HG02885 (cell line): ENCODE measurements at regions not wholly inside any gene's neighbourhood (a gene's known extent, or its start where the extent isn't known, plus 50 kb on each side); places are given as distances from the start of the nearest gene placed in this dataset.

ENCODE experiments used
- ATAC-seq: cut with Tn5 transposase; IDR thresholded peaks from one replicate; pipeline ENCODE4 v1.9.1; 2021; ENCODE audit warnings: mild to moderate bottlenecking; ENCODE audit not compliant: unreplicated experiment, poor library complexity

- no peak for ATAC-seq
These were observed 53.2 kb upstream of the SPTLC3 start for GRCh38 chr20:12955611-12956010.

GRCh38 chr20:12956303-12956702 lies 52.5 kb upstream of the SPTLC3 start:
- no peak for ATAC-seq

- no peak for ATAC-seq
These were observed 50.8 kb upstream of the SPTLC3 start for GRCh38 chr20:12957968-12958367.
